ENCODE measurements at regions not wholly inside any gene's neighbourhood (a gene's known extent, or its start where the extent isn't known, plus 50 kb on each side); places are given as distances from the start of the nearest gene placed in this dataset.

DNA sequence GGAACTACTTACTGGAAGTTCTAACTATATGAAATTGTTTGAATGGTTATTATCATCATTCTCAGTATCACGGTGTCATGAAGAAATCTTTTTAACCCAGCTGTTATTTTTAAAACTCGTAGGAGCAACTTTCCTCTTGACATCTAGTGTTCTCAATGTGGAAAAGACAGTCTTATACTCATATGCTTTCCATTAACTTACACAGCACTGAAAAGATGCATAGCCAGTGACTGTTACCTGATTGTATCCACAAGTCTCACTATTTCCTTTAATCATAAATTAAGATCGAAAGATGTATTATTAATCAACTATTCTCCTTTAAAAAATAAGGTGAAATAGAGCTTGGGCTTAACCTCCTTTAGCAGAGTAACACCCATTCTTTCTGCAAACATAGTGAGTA lies 59.7 kb upstream of the TNFSF4 start:
- intact Hi-C loops (cut with micrococcal nuclease): loop anchor here (10.0 kb wide), 1 partner anchor 138 kb away; no protein-coding TSS in a partner anchor
- CTCF ChIA-PET: interaction anchor here (0.5 kb wide), 1 partner anchor 23 kb away, joined by 3 read pairs; no protein-coding TSS in a partner anchor
- H3K27ac ChIP-seq (ENCODE audit: insufficient read depth, low read length): no peak overlapping the region

More for the DNA sequence above, 59.7 kb upstream of the TNFSF4 start:
- H3K56ac ChIP-seq (ENCODE audit: extremely low read depth, insufficient read depth, low read length): no peak overlapping the region
- H2AFZ ChIP-seq (replicated peaks; ENCODE audit: low read length, poor library complexity): no peak overlapping the region
- peaks cover 6% of the 10 kb centered on the region for H3K4me1 ChIP-seq (ENCODE audit: control insufficient read depth, insufficient read depth, low read length)
- H3K4ac ChIP-seq (ENCODE audit: low read depth, low read length): no peak overlapping the region
- no peak overlapping the region for H2AK9ac ChIP-seq (replicated peaks; ENCODE audit: low read depth, low read length, poor library complexity)
- no peaks in the 10 kb centered on the region for H3K79me1 ChIP-seq (ENCODE audit: low read depth in 1 of 2, low read length in 2 of 2)
- no peaks in the 10 kb centered on the region for H3K9me3 ChIP-seq (ENCODE audit: control insufficient read depth, insufficient read depth, low read length)
- POLR2A ChIA-PET (ENCODE audit: unreplicated experiment): no interaction called here
- dilution Hi-C loops (cut with HindIII; ENCODE audit: low sequenced_read_pairs, unreplicated experiment) (no loop called here), in situ Hi-C loops (cut with MboI; ENCODE audit: low sequenced_read_pairs) (no loop called here)
- H4K20me1 ChIP-seq (ENCODE audit: insufficient read depth, low read length): no peaks in the 10 kb centered on the region
- H3K36me3 ChIP-seq (ENCODE audit: control insufficient read depth, insufficient read depth, low read length): no peaks in the 10 kb centered on the region
- no peaks in the 10 kb centered on the region for H3K27me3 ChIP-seq (ENCODE audit: control insufficient read depth, insufficient read depth, low read length)
- H4K8ac ChIP-seq (ENCODE audit: low read depth in 2 of 2, low read length in 2 of 2): no peak overlapping the region
- no peak overlapping the region for H2BK5ac ChIP-seq (ENCODE audit: low read depth, low read length, poor library complexity, severe bottlenecking)
- DNase-seq (no peak), ATAC-seq (ENCODE audit: low read depth) (no peak)
- H3K23ac ChIP-seq (ENCODE audit: low read depth, low read length): no peak overlapping the region
- TF ChIP-seq CHD1 (IDR thresholded peaks at IDR 0.05; ENCODE audit: low read depth, low read length) (no peak), RFX5 (IDR thresholded peaks at IDR 0.05; ENCODE audit: low read depth, low read length) (no peak), RAD21 (IDR thresholded peaks at IDR 0.05; ENCODE audit: low read length) (no peak), MXI1 (IDR thresholded peaks at IDR 0.05; ENCODE audit: borderline replicate concordance, low read depth, low read length) (no peak), NFE2L2 (IDR thresholded peaks at IDR 0.05; ENCODE audit: low read depth, low read length) (no peak), MAZ (IDR thresholded peaks at IDR 0.05; ENCODE audit: borderline replicate concordance, low read depth, low read length) (no peak), CEBPB (IDR thresholded peaks at IDR 0.05; ENCODE audit: low read depth, low read length) (no peak), BHLHE40 (IDR thresholded peaks at IDR 0.05; ENCODE audit: low read depth, low read length) (no peak), RCOR1 (IDR thresholded peaks at IDR 0.05; ENCODE audit: insufficient replicate concordance, low read length) (no peak), POLR2A (IDR thresholded peaks at IDR 0.05; ENCODE audit: low read depth, low read length) (no peak), MAFK (IDR thresholded peaks at IDR 0.05; ENCODE audit: low read depth, low read length) (no peak), SMC3 (IDR thresholded peaks at IDR 0.05; ENCODE audit: low read depth, low read length) (no peak), FOS (IDR thresholded peaks at IDR 0.05; ENCODE audit: low read depth, low read length) (no peak)
- TF ChIP-seq, protein P1, sequence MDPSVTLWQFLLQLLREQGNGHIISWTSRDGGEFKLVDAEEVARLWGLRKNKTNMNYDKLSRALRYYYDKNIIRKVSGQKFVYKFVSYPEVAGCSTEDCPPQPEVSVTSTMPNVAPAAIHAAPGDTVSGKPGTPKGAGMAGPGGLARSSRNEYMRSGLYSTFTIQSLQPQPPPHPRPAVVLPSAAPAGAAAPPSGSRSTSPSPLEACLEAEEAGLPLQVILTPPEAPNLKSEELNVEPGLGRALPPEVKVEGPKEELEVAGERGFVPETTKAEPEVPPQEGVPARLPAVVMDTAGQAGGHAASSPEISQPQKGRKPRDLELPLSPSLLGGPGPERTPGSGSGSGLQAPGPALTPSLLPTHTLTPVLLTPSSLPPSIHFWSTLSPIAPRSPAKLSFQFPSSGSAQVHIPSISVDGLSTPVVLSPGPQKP (IDR thresholded peaks at IDR 0.05; ENCODE audit: borderline replicate concordance, low read depth, low read length): no peak
- no peak overlapping the region for H2BK15ac ChIP-seq (ENCODE audit: low read depth, low read length)
- H3K4me3 ChIP-seq (ENCODE audit: insufficient read depth, low read depth, low read length): no peak overlapping the region
- H2BK120ac ChIP-seq (ENCODE audit: low read depth, low read length): no peak overlapping the region
- no peak overlapping the region for H3K14ac ChIP-seq (replicated peaks; ENCODE audit: low read depth, low read length)
- H4K5ac ChIP-seq (ENCODE audit: low read depth, low read length): no peak overlapping the region
- H2BK20ac ChIP-seq (ENCODE audit: low read depth, low read length): no peak overlapping the region
- H2AK5ac ChIP-seq (ENCODE audit: low read depth, low read length): no peak overlapping the region
- H3K4me2 ChIP-seq (ENCODE audit: low read depth, low read length): no peak overlapping the region
- H4K91ac ChIP-seq (ENCODE audit: insufficient read depth, low read depth, low read length): no peak overlapping the region
- WGBS, 2 experiments (ENCODE audit: extremely low coverage in 2 of 2, insufficient read length in 1 of 2): no CpG with 5 or more reads among the region's 3 CpGs
- no peak overlapping the region for H3K18ac ChIP-seq (ENCODE audit: low read depth, low read length)
- 0 out of 2 replicates have a peak, but pooled peaks cover 3% of the 10 kb centered on the region for H3K9me1 ChIP-seq (ENCODE audit: insufficient read depth, low read length)
- BruUV-seq (replicated peaks): no TSS peak
- no peak overlapping the region for H3K9ac ChIP-seq (ENCODE audit: low read depth, low read length)

Measured in IMR-90 (cell line).